ENCODE measurements at regions not wholly inside any gene's neighbourhood (a gene's known extent, or its start where the extent isn't known, plus 50 kb on each side); places are given as distances from the start of the nearest gene placed in this dataset.

DNA sequence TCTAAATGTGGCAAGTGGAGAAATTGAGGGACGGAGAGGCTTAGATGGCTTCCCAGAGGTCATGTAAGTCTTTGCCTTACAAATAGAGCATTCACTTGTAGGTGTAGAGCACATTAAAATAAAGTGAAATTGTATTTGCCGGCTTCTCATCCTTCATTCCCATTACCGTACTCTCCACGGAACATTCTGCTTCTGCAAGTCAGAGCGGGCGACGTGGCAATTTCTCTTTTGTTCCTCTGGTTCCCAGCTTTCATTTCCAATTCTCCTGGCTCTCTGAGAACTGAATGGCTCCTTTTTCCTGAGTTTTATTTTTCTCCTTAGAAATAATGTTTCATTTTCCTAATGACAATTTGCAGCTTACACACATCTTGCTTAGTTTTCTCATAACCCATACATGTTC is 51.3 kb upstream of the PFKP start:
- no peak for DNase-seq

- DNase-seq = no peak
Measured at GRCh38 chr10:3014968-3015367, 52.4 kb upstream of the PFKP start.

DNA sequence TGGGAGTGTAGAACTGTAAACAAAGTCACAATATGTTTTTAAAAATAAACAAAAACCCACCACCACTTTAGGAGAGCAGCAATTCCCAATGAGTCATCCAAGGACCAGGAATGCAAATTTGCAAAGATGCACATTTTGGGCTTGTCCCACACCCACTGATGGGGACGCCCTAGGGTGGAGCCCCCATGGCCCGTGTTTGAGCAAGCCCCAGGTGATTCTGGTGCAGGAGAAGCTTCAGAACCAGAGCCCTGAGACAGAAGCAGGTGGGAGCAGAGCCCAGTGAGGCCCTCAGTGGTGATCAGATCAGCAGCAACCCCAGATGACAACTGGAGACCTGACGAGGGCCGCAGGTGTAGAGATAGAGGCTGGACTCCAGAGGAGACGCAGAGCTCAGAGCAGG is 55.1 kb upstream of the PFKP start:
- DNase-seq = no peak

GRCh38 chr10:3010816-3011460 is 56.4 kb upstream of the PFKP start:
- DNase-seq = no peak

- DNase-seq = no peak
Measured at GRCh38 chr10:3010334-3010733, 57.0 kb upstream of the PFKP start.

DNA sequence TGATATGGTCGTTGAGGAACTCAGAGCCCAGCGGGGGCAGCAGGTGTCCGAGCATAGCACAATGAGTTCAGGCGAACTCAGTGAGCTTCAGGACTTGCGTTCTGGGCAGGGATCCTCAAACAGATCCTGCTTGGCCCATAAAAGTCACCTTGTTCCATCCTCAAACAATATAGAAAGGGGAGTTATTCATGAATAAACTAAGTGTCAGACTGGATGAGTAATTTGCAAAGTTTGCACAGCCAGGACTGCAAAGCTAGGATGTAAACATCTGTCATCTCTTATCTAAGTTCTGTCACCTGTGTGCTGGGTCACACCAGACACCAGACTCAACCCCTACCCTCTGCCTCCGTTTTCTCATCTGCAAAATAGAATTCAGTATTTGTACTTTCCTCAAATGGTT is 58.0 kb upstream of the PFKP start:
- DNase-seq = no peak

DNA sequence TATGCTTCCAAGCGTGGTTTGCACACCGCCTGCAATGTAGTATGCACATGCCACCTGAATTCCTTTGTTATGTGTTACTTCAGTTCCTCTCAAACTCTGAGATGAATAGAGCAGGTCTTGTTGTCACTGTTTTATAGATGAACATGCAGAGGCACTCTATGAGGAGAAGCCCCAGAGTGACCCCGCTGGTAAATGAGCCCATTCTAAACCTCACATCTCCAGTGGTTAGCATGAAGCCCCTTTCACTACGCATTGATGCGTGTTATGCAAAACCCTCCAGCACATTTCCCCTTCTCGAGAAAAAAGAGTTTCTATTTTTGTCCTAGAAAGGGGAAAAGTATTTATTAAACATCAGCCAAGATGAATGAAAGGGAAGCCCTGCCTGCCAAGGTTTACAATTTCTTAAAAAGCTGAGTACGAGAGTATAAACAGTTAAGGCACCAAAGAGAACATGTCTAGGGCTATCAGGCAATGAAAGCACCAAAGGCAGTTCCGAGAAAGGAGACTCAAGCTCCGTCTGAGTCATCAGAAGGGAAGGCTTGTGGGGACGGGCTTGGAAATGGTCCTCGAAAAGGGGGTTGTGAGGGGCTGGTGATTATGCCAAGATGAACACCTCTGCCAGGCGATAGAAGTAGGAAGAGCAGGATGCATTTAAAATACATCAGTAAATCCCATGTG is 58.7 kb upstream of the PFKP start:
- no peak for DNase-seq

- no peak for DNase-seq
Measured at GRCh38 chr10:3006607-3007006, 60.7 kb upstream of the PFKP start.

- no peak for DNase-seq
Measured at GRCh38 chr10:3006093-3006492, 61.3 kb upstream of the PFKP start.

GRCh38 chr10:3002304-3002703 is 65.0 kb upstream of the PFKP start:
- no peak for DNase-seq

DNA sequence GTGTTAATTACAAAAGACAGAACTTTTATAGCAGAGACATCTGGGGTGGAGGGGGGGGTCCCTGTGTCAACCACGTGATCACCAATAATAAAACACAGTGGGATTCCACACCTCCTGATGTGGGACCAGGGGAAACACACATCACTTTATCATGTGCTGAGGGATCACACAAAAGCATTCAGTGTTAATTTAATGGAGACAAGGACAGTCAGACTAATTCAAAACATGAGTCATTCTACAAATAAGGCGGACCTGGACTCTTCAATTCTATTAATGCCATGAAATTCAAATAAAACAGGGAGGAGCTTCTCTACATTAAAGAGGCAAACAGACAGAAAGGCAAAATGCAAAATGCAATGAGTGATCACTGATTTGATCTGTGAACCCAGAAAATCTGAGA is 67.3 kb upstream of the PFKP start:
- no peak for DNase-seq

DNA sequence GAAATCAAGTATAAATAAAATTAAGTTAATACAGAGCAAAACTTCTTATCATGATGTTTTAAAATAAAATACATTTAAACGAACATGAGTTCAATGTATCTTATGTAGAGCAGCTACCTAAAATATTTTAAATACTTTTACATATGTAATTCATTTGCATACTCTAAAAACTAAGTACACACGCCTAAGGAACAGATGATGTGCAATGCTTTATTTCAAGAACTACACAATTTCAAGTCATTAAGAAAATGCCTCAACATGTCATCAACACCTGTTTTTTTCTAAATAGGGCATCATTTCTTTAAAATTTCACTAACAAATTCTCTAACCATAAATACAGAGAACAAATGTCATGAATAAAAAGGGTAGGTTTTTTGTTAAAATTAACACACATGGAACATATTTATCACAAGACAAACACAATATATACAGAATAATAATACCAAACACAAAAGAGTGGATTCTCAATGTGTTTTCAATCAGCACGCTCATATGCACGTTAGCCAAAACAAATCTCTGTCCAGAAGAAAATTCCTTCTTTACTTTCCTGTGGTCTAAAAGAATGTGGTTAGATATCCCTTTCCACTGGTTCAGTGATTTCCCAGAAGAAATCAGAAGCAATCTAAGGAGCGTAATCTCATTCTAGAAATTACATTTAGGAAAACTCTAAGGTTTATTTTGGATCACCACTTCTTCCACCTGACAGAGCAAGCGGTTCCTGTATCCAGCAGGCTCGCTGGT is 73.0 kb upstream of the PFKP start:
- DNase-seq = no peak

- DNase-seq = no peak
Measured at GRCh38 chr10:2993636-2994035, 73.7 kb upstream of the PFKP start.

DNA sequence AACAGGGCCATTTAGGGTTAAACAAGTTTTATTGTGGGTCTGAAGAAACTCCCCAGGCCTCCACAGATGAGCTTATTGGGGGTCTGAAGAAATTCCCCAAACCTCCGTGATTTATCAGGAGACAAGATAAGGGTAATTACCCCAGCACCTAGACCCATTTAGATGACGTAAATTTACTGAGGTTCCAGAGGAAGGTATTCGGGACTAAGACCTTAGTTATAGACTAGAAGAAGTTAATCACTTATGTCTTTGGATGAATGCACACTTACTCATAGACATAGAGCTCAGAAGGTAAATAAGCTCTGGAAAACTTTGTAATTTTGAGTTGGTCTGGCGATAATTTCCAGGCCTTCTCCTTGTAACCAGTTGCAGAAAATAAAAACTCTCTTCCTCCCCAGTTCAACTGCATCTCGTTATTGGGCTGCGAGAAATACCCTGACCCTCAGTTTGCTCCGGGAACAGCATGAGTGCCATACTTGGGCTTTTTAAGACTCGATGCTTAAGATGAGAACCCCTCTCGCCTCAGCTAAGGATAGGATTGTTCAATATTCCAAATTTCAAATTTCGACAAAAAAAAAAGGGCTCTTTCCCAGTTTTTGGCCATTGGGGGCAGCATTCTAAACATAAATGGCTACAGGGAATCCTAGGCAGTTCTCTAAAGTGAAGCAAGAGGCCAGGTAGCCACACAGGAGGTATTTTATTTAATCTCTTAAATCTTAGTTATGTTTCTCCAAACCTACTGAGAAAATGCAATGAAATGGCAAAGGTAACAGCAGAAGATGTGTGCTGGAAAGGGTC is 74.7 kb upstream of the PFKP start:
- DNase-seq = no peak

DNA sequence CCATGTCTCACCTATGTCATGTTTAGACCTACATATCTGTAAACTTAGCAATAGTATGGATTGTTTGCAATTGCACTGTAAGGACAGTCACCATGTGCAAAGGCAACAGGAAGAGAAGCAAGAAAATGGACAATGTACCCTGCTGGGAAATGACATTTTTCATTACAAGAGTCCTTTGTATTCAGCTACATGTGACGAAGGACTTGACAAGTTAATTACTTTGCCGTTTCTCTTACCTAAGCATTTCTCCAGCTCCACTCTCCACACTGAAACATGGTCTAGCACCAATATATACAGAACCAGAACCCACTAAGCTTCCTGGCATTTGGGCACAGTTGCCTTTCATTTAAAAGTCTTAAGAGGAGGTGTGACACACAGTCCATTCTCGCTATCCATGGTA is 76.6 kb upstream of the PFKP start:
- no peak for DNase-seq

DNA sequence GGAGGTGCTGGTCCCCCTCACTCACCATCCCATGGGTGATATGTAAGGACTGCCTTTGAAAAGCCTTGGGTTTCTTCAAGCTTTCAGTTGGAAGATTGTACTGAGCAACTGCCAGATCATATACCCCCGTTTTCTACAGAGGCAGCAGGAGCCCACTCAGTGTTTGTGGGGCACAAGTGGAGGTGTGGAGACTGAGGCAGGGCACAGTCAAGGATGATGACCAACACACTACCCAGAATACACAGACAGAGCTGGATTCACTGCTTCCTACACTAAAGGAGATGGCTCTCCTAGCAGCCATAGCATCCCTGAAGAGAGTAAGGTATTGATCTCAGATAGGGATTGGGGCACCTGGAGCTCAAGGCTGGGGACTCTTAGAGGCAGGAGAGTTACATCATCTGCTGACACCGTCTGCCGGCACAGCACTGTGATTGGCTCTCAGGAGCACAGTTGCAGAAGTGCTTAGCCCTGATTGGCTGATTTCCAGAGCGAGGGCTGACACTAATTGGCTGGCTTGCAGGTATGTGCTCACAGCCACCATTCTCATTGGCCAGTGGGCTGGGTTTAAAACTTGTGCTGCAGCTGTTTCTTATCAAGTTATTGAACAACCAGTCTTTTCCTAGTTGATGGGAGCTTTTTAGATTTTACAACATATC is 77.9 kb upstream of the PFKP start:
- DNase-seq = no peak

- DNase-seq = no peak
Measured at GRCh38 chr10:2987185-2987768, 80.1 kb upstream of the PFKP start.

- DNase-seq = peak in 1 of 2 donors; percentile 17
Measured at GRCh38 chr10:2986391-2986801, 81.0 kb upstream of the PFKP start.

GRCh38 chr10:2985729-2986232 is 81.6 kb upstream of the PFKP start:
- DNase-seq = no peak

DNA sequence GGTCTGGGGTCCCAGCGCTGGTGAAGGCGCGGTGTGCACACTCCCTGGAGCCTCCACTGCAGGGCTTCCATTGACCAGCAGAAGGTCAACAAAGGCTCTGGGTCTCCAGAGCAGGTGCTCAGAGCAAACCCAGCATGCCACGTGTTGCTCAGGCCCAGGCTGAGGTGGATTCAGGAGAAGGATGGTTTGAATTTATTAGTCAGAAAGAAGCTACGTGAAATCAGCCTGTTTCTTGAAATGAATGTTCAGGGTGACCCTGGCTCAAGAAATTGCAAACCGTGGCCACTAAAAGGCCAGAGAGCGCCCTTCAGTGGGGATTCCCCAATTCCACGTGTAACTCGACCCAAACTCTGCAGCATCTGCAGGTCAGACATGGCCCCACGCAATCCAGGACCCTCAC is 82.7 kb upstream of the PFKP start:
- no peak for DNase-seq

DNA sequence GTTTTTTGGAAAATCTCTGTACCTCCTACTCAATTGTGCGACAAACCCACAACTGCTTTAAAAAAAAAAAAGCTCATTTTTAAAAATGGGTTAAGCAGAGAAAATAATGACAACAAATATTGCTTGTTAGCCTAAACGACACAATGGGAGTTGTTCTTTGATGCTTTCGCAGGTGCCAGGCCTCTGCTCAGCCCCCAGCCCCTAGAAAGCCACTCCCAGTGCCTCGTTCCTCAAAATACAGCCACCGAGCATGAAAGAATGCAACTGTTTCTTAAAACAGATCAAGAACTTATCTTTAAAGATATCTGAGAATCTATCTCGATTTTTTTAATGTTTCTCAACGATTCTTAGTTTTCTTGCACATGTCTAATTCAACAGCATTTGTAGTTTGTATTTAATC is 85.2 kb upstream of the PFKP start:
- no peak for DNase-seq

DNA sequence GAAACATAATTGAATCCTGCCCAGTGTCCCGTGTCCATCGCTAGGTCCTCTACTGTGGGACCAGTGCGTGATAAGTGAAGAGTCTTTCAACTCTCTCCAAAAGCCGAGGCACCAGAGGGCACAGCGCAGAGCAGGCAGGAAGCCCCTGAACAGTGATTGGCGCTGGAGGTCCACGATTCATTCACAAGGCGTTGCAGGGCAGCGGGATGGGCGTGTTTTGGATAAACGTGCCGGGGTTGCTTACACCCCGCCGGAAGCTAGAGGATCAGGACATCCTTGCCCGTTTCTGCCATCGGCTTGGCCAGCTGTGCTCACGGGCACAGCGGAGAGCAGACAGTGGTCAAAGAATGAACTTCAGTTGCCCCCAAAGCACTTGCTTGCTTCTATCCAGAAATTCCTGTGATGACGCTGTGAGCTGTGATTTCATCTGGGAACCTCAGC is 86.0 kb upstream of the PFKP start:
- no peak for DNase-seq
